ENCODE measurements at regions not wholly inside any gene's neighbourhood (a gene's known extent, or its start where the extent isn't known, plus 50 kb on each side); places are given as distances from the start of the nearest gene placed in this dataset.

DNA sequence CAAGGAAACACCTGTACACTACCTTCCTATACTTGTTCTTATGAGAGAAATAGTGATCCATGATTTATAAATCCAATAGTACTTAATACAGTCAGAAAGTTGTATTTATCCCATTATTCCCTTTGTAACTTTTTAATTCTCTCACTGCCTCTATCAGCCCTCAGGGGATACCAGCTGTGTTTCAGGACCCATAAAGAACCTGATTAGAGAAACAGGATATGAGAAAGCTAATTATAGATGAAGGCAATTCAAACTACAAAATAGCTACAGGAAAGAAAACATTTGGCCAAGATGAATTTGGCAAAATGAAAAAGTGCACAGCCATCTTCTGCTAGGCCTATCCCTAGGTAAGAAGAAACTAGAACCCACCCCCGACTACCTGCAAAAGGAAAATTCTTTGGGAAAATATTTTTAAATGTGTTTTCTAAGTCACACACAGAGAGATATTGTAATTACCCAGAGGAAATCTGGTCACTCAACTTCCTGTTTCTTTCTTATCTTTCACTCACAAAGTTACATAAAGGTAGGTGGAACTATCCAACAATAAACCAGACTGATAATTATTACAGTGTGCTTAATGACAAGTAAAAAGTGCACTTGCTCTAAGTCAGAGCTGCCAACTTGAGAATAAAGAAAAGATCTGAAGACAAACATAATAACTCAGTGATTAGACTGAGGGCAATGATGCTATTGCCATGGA is 836.5 kb upstream of the HTR2C start:
- Histone ChIP-seq H3K4me1 (ENCODE audit: control insufficient read depth, insufficient read depth, low read length) (no peaks in the 10 kb centered on the region), H3K27ac (ENCODE audit: low read depth, low read length) (no peak overlapping the region), H3K27me3 (ENCODE audit: control insufficient read depth, insufficient read depth, low read length) (no peaks in the 10 kb centered on the region), H3K36me3 (ENCODE audit: control insufficient read depth, insufficient read depth, low read length) (no peaks in the 10 kb centered on the region), H3K9me3 (ENCODE audit: control insufficient read depth, insufficient read depth, low read length) (peaks cover 2% of the 10 kb centered on the region), H3K4me3 (ENCODE audit: low read depth, low read length) (no peak overlapping the region)
- WGBS (ENCODE audit: insufficient coverage) = no CpG with 5 or more reads among the region's 1 CpG
- no peak for DNase-seq (ENCODE audit: low read depth in 4 of 6, low spot score in 6 of 6)

- no peaks in the 10 kb centered on the region for H3K36me3 ChIP-seq (ENCODE audit: control insufficient read depth, insufficient read depth, low read length)
- H3K4me3 ChIP-seq (ENCODE audit: low read depth, low read length) = no peak overlapping the region
- WGBS (ENCODE audit: insufficient coverage) = 78% methylated on average over 1 of the region's 1 CpG
- no peaks in the 10 kb centered on the region for H3K4me1 ChIP-seq (ENCODE audit: control insufficient read depth, insufficient read depth, low read length)
- no peaks in the 10 kb centered on the region for H3K9me3 ChIP-seq (ENCODE audit: control insufficient read depth, insufficient read depth, low read length)
- peaks cover 4% of the 10 kb centered on the region for H3K27me3 ChIP-seq (ENCODE audit: control insufficient read depth, insufficient read depth, low read length)
- no peak overlapping the region for H3K27ac ChIP-seq (ENCODE audit: low read depth, low read length)
- no peak for DNase-seq (ENCODE audit: low read depth in 4 of 6, low spot score in 6 of 6)
These were observed 840.8 kb upstream of the HTR2C start for GRCh38 chrX:113743069-113743468.

DNA sequence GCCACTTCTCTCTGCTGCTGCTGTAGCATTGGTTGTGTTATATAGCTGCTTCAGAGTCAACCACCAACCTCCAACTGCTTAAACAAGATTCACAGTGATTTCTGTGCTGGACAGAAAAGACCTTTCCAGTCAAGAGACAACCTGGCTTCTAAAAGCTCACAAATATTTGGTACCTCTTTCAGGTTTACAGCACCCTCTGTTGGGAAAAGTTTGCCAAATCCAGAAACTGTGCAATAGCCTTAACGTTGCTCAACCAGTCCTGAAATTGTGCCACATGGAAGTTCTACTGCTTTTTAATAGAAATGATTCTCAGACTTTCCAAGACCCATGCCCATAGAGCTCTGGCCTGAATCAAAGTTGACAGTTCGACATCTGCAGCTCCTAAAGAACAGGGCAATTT is 842.1 kb upstream of the HTR2C start:
- Histone ChIP-seq H3K9me3 (ENCODE audit: control insufficient read depth, insufficient read depth, low read length) (no peaks in the 10 kb centered on the region), H3K27me3 (ENCODE audit: control insufficient read depth, insufficient read depth, low read length) (peaks cover 5% of the 10 kb centered on the region), H3K4me3 (ENCODE audit: low read depth, low read length) (no peak overlapping the region), H3K4me1 (ENCODE audit: control insufficient read depth, insufficient read depth, low read length) (no peaks in the 10 kb centered on the region), H3K36me3 (ENCODE audit: control insufficient read depth, insufficient read depth, low read length) (no peaks in the 10 kb centered on the region), H3K27ac (ENCODE audit: low read depth, low read length) (no peak overlapping the region)
- 57% methylated on average over 1 of the region's 2 CpGs for WGBS (ENCODE audit: insufficient coverage)
- DNase-seq (ENCODE audit: low read depth in 4 of 6, low spot score in 6 of 6) = peak in 1 of 6 donors; percentile 16

DNA sequence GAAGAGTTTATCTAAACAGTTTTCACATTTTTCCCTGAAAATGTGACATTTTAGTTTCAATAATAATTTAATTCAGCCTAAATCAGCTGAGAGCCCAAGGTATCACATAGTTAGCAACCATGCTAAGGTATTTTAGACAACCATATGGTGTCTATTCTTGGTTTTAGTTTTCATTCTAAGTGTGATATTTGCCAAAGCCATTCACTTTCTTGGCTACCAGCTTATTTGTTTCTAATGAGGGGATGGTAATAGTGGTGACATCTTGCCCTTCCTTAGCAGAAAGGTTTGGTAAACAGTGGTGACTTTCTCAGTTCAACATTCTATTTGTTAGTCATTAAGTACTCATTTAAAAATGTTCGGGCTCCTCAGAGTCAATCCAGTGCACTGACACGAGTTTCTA is 854.9 kb upstream of the HTR2C start:
- Histone ChIP-seq H3K27ac (ENCODE audit: low read depth, low read length) (no peak overlapping the region), H3K4me1 (ENCODE audit: control insufficient read depth, insufficient read depth, low read length) (no peaks in the 10 kb centered on the region), H3K9me3 (ENCODE audit: control insufficient read depth, insufficient read depth, low read length) (no peaks in the 10 kb centered on the region), H3K27me3 (ENCODE audit: control insufficient read depth, insufficient read depth, low read length) (no peaks in the 10 kb centered on the region), H3K36me3 (ENCODE audit: control insufficient read depth, insufficient read depth, low read length) (no peaks in the 10 kb centered on the region), H3K4me3 (ENCODE audit: low read depth, low read length) (no peak overlapping the region)
- DNase-seq (ENCODE audit: low read depth in 4 of 6, low spot score in 6 of 6) = no peak
- no CpG with 5 or more reads among the region's 2 CpGs for WGBS (ENCODE audit: insufficient coverage)

- Histone ChIP-seq H3K4me3 (ENCODE audit: low read depth, low read length) (no peak overlapping the region), H3K27me3 (ENCODE audit: control insufficient read depth, insufficient read depth, low read length) (no peaks in the 10 kb centered on the region), H3K27ac (ENCODE audit: low read depth, low read length) (no peak overlapping the region), H3K4me1 (ENCODE audit: control insufficient read depth, insufficient read depth, low read length) (no peaks in the 10 kb centered on the region), H3K36me3 (ENCODE audit: control insufficient read depth, insufficient read depth, low read length) (no peaks in the 10 kb centered on the region), H3K9me3 (ENCODE audit: control insufficient read depth, insufficient read depth, low read length) (no peaks in the 10 kb centered on the region)
- 46% methylated on average over 2 of the region's 3 CpGs for WGBS (ENCODE audit: insufficient coverage)
- no peak for DNase-seq (ENCODE audit: low read depth in 4 of 6, low spot score in 6 of 6)
These were observed 857.0 kb upstream of the HTR2C start for GRCh38 chrX:113726898-113727297.

DNA sequence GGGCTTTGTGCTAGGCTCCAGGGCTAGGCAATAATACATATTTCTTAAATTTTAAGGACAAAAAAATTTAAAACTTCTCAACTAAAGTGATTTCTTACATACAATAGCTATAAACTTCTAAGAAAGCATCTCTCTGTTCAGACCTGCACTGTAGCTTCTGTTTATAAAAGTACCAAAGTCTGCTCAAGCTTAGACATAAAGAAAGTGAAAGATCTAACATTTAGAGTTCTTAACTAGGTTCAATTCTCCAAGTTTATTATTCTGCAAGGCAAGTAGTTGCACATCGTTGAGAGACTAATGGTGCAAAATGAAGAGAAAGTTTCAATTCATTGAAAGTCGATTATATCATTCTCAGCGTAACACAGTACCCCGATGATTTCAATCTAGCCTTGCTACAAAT is 857.4 kb upstream of the HTR2C start:
- WGBS (ENCODE audit: insufficient coverage) = 76% methylated on average over 3 of the region's 4 CpGs
- no peaks in the 10 kb centered on the region for H3K27me3 ChIP-seq (ENCODE audit: control insufficient read depth, insufficient read depth, low read length)
- no peaks in the 10 kb centered on the region for H3K36me3 ChIP-seq (ENCODE audit: control insufficient read depth, insufficient read depth, low read length)

GRCh38 chrX:113726009-113726408 is 857.9 kb upstream of the HTR2C start:
- DNase-seq (ENCODE audit: low read depth in 4 of 6, low spot score in 6 of 6) = no peak

More for the DNA sequence above, 857.4 kb upstream of the HTR2C start:
- DNase-seq (ENCODE audit: low read depth in 4 of 6, low spot score in 6 of 6) = no peak
- Histone ChIP-seq H3K4me3 (ENCODE audit: low read depth, low read length) (no peak overlapping the region), H3K9me3 (ENCODE audit: control insufficient read depth, insufficient read depth, low read length) (no peaks in the 10 kb centered on the region), H3K27ac (ENCODE audit: low read depth, low read length) (no peak overlapping the region), H3K4me1 (ENCODE audit: control insufficient read depth, insufficient read depth, low read length) (no peaks in the 10 kb centered on the region)

GRCh38 chrX:113699939-113700338 is 859.3 kb upstream of the AMOT start:
- 94% methylated on average over 3 of the region's 3 CpGs for whole genome bisulfite sequencing (ENCODE audit: insufficient coverage)
- H3K27ac ChIP-seq (ENCODE audit: low read depth, low read length) = no peak overlapping the region
- no peak overlapping the region for H3K4me3 ChIP-seq (ENCODE audit: low read depth, low read length)
- no peaks in the 10 kb centered on the region for H3K36me3 ChIP-seq (ENCODE audit: control insufficient read depth, insufficient read depth, low read length)
- H3K4me1 ChIP-seq (ENCODE audit: control insufficient read depth, insufficient read depth, low read length) = no peaks in the 10 kb centered on the region
- H3K9me3 ChIP-seq (ENCODE audit: control insufficient read depth, insufficient read depth, low read length) = no peaks in the 10 kb centered on the region
- DNase-seq (ENCODE audit: low read depth in 4 of 6, low spot score in 6 of 6) = no peak
- no peaks in the 10 kb centered on the region for H3K27me3 ChIP-seq (ENCODE audit: control insufficient read depth, insufficient read depth, low read length)

More at GRCh38 chrX:113726009-113726408, 857.9 kb upstream of the HTR2C start:
- Histone ChIP-seq H3K4me3 (ENCODE audit: low read depth, low read length) (no peak overlapping the region), H3K36me3 (ENCODE audit: control insufficient read depth, insufficient read depth, low read length) (no peaks in the 10 kb centered on the region), H3K27ac (ENCODE audit: low read depth, low read length) (no peak overlapping the region), H3K27me3 (ENCODE audit: control insufficient read depth, insufficient read depth, low read length) (no peaks in the 10 kb centered on the region), H3K9me3 (ENCODE audit: control insufficient read depth, insufficient read depth, low read length) (no peaks in the 10 kb centered on the region), H3K4me1 (ENCODE audit: control insufficient read depth, insufficient read depth, low read length) (no peaks in the 10 kb centered on the region)
- WGBS (ENCODE audit: insufficient coverage) = 80% methylated on average over 1 of the region's 3 CpGs

GRCh38 chrX:113675278-113675677 is 834.6 kb upstream of the AMOT start:
- Histone ChIP-seq H3K36me3 (ENCODE audit: control insufficient read depth, insufficient read depth, low read length) (no peaks in the 10 kb centered on the region), H3K27ac (ENCODE audit: low read depth, low read length) (no peak overlapping the region), H3K4me3 (ENCODE audit: low read depth, low read length) (no peak overlapping the region), H3K9me3 (ENCODE audit: control insufficient read depth, insufficient read depth, low read length) (no peaks in the 10 kb centered on the region), H3K27me3 (ENCODE audit: control insufficient read depth, insufficient read depth, low read length) (no peaks in the 10 kb centered on the region), H3K4me1 (ENCODE audit: control insufficient read depth, insufficient read depth, low read length) (no peaks in the 10 kb centered on the region)
- DNase-seq (ENCODE audit: low read depth in 4 of 6, low spot score in 6 of 6) = no peak
- WGBS (ENCODE audit: insufficient coverage) = no CpG with 5 or more reads among the region's 1 CpG

- Histone ChIP-seq H3K9me3 (ENCODE audit: control insufficient read depth, insufficient read depth, low read length) (no peaks in the 10 kb centered on the region), H3K27me3 (ENCODE audit: control insufficient read depth, insufficient read depth, low read length) (peaks cover 2% of the 10 kb centered on the region), H3K27ac (ENCODE audit: low read depth, low read length) (no peak overlapping the region), H3K4me1 (ENCODE audit: control insufficient read depth, insufficient read depth, low read length) (no peaks in the 10 kb centered on the region), H3K36me3 (ENCODE audit: control insufficient read depth, insufficient read depth, low read length) (no peaks in the 10 kb centered on the region), H3K4me3 (ENCODE audit: low read depth, low read length) (no peak overlapping the region)
- no CpG with 5 or more reads among the region's 2 CpGs for WGBS (ENCODE audit: insufficient coverage)
- no peak for DNase-seq (ENCODE audit: low read depth in 4 of 6, low spot score in 6 of 6)
These were observed 810.7 kb upstream of the AMOT start for GRCh38 chrX:113651306-113651705.

Measured in spinal cord (tissue), 9 donors.